GM18507 (cell line): ENCODE measurements at regions not wholly inside any gene's neighbourhood (a gene's known extent, or its start where the extent isn't known, plus 50 kb on each side); places are given as distances from the start of the nearest gene placed in this dataset.
A peak's percentile ranks its signal among the peaks of the same experiment; 100 is the strongest.
"Not testable (repeated sequence)": the region's sequence is repeated elsewhere in the genome, so short reads cannot be mapped to it uniquely, and the experiment has no call there.

Source experiments
- DNase-seq: peaks from one replicate; pipeline ENCODE4 v3.0.0; 2011; ENCODE audit warnings: low read depth; ENCODE audit not compliant: insufficient read length; ENCODE audit errors: extremely low spot score
- FAIRE-seq: peaks from 2 replicates; lab custom pipeline; 2011; peaks lifted over from hg19 to GRCh38; lab: Jason Lieb, UNC

- FAIRE-seq, DNase-seq: not testable (repeated sequence)
These were observed 50.6 kb upstream of the MYL10 start for GRCh38 chr7:101679653-101680173.

- FAIRE-seq (no peak), DNase-seq (no peak)
These were observed 51.5 kb upstream of the MYL10 start for GRCh38 chr7:101680406-101681145.

GRCh38 chr7:101681170-101682007, 52.3 kb upstream of the MYL10 start:
- no peak for FAIRE-seq
- no peak for DNase-seq

- no peak for DNase-seq
- no peak for FAIRE-seq
These were observed 55.9 kb upstream of the MYL10 start for GRCh38 chr7:101684983-101685330.

- no peak for DNase-seq
- FAIRE-seq, result no peak
These were observed 56.9 kb upstream of the MYL10 start for GRCh38 chr7:101686030-101686429.

- no peak for FAIRE-seq
- no peak for DNase-seq
These were observed 58.0 kb upstream of the MYL10 start for GRCh38 chr7:101687081-101687480.

GRCh38 chr7:101687791-101688182, 58.7 kb upstream of the MYL10 start:
- no peak for FAIRE-seq
- no peak for DNase-seq

GRCh38 chr7:101688183-101688831, 59.2 kb upstream of the MYL10 start:
- DNase-seq (peak; percentile 79), FAIRE-seq (peak; percentile 61)

GRCh38 chr7:101688995-101689907, 60.2 kb upstream of the MYL10 start:
- no peak for FAIRE-seq
- DNase-seq, result no peak

- DNase-seq (no peak), FAIRE-seq (no peak)
These were observed 61.0 kb upstream of the MYL10 start for GRCh38 chr7:101690061-101690460.

- peak; percentile 47 for FAIRE-seq
- DNase-seq, result peak; percentile 65
These were observed 62.8 kb upstream of the MYL10 start for GRCh38 chr7:101691822-101692384.

- no peak for DNase-seq
- FAIRE-seq, result no peak
These were observed 64.5 kb upstream of the MYL10 start for GRCh38 chr7:101693498-101694091.

- no peak for FAIRE-seq
- DNase-seq, result no peak
These were observed 69.9 kb upstream of the MYL10 start for GRCh38 chr7:101698964-101699363.

- no peak for FAIRE-seq
- no peak for DNase-seq
These were observed 70.3 kb upstream of the MYL10 start for GRCh38 chr7:101699399-101699798.

GRCh38 chr7:101699881-101700823, 71.1 kb upstream of the MYL10 start:
- DNase-seq (no peak), FAIRE-seq (no peak)

GRCh38 chr7:101701153-101701794, 72.2 kb upstream of the MYL10 start:
- no peak for FAIRE-seq
- DNase-seq, result no peak

GRCh38 chr7:101702362-101702850, 73.3 kb upstream of the MYL10 start:
- DNase-seq (no peak), FAIRE-seq (no peak)
